ENCODE measurements at regions not wholly inside any gene's neighbourhood (a gene's known extent, or its start where the extent isn't known, plus 50 kb on each side); places are given as distances from the start of the nearest gene placed in this dataset.

GRCh38 chr5:117201001-117201400 lies 626.4 kb upstream of the SEMA6A start:
- TF ChIP-seq EHMT2 (IDR thresholded peaks at IDR 0.05; ENCODE audit: low read depth): no peak
- TF ChIP-seq SREBF2 (IDR thresholded peaks at IDR 0.05): no peak
- no peak for TF ChIP-seq RFX5 (IDR thresholded peaks at IDR 0.05)
- TF ChIP-seq KDM1A (IDR thresholded peaks at IDR 0.05; ENCODE audit: low read depth): no peak
- no peak for TF ChIP-seq ZNF302 (CRISPR knock-in tag; IDR thresholded peaks at IDR 0.05)
- no peak for TF ChIP-seq RNF2 (IDR thresholded peaks at IDR 0.05; ENCODE audit: borderline replicate concordance, low read depth)
- no peak for TF ChIP-seq NR3C1 (IDR thresholded peaks at IDR 0.05)
- TF ChIP-seq JUNB (IDR thresholded peaks at IDR 0.05): no peak
- no peak for TF ChIP-seq GATA3 (IDR thresholded peaks at IDR 0.05; ENCODE audit: borderline replicate concordance)
- no peak for TF ChIP-seq BHLHE40 (IDR thresholded peaks at IDR 0.05; ENCODE audit: low read depth, low read length)
- H3K4me3 ChIP-seq: no peak overlapping the region
- CTCF ChIA-PET: no interaction called here
- DNase-seq (ENCODE audit: low read depth in 1 of 2, low spot score in 1 of 2): no peak
- FAIRE-seq: no peak
- H3K4me2 ChIP-seq: no peak overlapping the region
- no peak for ATAC-seq
- 0% methylated on average over 1 of the region's 1 CpG for WGBS (ENCODE audit: missing lambda C conversion rate)
- H3K27ac ChIP-seq: no peak overlapping the region
- no peaks in the 10 kb centered on the region for H3K9me3 ChIP-seq
- no peaks in the 10 kb centered on the region for H3K4me1 ChIP-seq
- POLR2A ChIA-PET: no interaction called here

DNA sequence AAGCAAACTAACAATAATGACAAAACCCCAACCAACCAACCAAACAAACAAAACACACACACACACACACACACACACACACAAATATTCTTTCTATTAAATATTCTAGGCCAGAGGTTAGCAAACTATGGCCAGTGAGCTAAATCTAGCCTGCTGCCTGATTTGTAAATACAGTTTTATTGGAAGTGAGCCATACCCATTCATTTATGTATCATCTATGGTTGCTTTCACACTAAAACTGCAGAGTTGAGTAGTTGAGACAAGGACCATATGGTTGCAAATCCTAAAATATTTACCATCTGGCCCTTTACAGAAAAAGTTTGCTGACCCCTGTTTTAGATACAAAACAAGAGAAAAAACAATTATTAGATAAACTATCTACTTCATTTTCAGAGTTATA lies 620.5 kb upstream of the SEMA6A start:
- no peak for DNase-seq (ENCODE audit: low read depth in 1 of 2, low spot score in 1 of 2)
- CTCF ChIA-PET: no interaction called here

GRCh38 chr5:117191251-117191650 lies 616.6 kb upstream of the SEMA6A start:
- Histone ChIP-seq H3K9me3 (no peaks in the 10 kb centered on the region), H3K4me3 (no peak overlapping the region), H3K4me1 (no peaks in the 10 kb centered on the region), H3K4me2 (no peak overlapping the region), H3K27ac (no peak overlapping the region)
- no peak for ATAC-seq
- no peak for TF ChIP-seq FOSL2 (IDR thresholded peaks at IDR 0.05)
- no peak for TF ChIP-seq FOSL2 (CRISPR knock-in tag; IDR thresholded peaks at IDR 0.05)
- TF ChIP-seq NPAS2 (CRISPR knock-in tag; IDR thresholded peaks at IDR 0.05; ENCODE audit: borderline replicate concordance): no peak
- TF ChIP-seq EHMT2 (IDR thresholded peaks at IDR 0.05; ENCODE audit: low read depth): no peak
- TF ChIP-seq ESRRA (IDR thresholded peaks at IDR 0.05; ENCODE audit: borderline replicate concordance, low read length): no peak
- FAIRE-seq: no peak
- ChIA-PET POLR2A (no interaction called here), CTCF (no interaction called here)
- no peak for DNase-seq (ENCODE audit: low read depth in 1 of 2, low spot score in 1 of 2)
- WGBS (ENCODE audit: missing lambda C conversion rate): 1% methylated on average over 2 of the region's 2 CpGs

More for the DNA sequence above, 620.5 kb upstream of the SEMA6A start:
- Histone ChIP-seq H3K4me2 (no peak overlapping the region), H3K4me3 (no peak overlapping the region), H3K9me3 (no peaks in the 10 kb centered on the region), H3K4me1 (no peaks in the 10 kb centered on the region), H3K27ac (no peak overlapping the region)
- FAIRE-seq (no peak), ATAC-seq (no peak)
- POLR2A ChIA-PET: no interaction called here
- TF ChIP-seq NFE2L2 (conservative IDR thresholded peaks at IDR 0.05; ENCODE audit: low read length): no peak
- TF ChIP-seq RFX5 (IDR thresholded peaks at IDR 0.05): no peak
- no peak for TF ChIP-seq PHF8 (IDR thresholded peaks at IDR 0.05; ENCODE audit: borderline replicate concordance, low read depth)
- TF ChIP-seq SREBF2 (IDR thresholded peaks at IDR 0.05): no peak
- TF ChIP-seq NR3C1 (IDR thresholded peaks at IDR 0.05): no peak
- TF ChIP-seq ZFP36 (IDR thresholded peaks at IDR 0.05; ENCODE audit: borderline replicate concordance, partially characterized antibody): no peak
- TF ChIP-seq ESRRA (IDR thresholded peaks at IDR 0.05; ENCODE audit: borderline replicate concordance, low read length): no peak
- TF ChIP-seq, protein P1, sequence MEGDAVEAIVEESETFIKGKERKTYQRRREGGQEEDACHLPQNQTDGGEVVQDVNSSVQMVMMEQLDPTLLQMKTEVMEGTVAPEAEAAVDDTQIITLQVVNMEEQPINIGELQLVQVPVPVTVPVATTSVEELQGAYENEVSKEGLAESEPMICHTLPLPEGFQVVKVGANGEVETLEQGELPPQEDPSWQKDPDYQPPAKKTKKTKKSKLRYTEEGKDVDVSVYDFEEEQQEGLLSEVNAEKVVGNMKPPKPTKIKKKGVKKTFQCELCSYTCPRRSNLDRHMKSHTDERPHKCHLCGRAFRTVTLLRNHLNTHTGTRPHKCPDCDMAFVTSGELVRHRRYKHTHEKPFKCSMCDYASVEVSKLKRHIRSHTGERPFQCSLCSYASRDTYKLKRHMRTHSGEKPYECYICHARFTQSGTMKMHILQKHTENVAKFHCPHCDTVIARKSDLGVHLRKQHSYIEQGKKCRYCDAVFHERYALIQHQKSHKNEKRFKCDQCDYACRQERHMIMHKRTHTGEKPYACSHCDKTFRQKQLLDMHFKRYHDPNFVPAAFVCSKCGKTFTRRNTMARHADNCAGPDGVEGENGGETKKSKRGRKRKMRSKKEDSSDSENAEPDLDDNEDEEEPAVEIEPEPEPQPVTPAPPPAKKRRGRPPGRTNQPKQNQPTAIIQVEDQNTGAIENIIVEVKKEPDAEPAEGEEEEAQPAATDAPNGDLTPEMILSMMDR (IDR thresholded peaks at IDR 0.05): no peak
- TF ChIP-seq RNF2 (IDR thresholded peaks at IDR 0.05; ENCODE audit: borderline replicate concordance, low read depth): no peak
- TF ChIP-seq HES2 (IDR thresholded peaks at IDR 0.05): no peak
- no peak for TF ChIP-seq SMC3 (IDR thresholded peaks at IDR 0.05)

DNA sequence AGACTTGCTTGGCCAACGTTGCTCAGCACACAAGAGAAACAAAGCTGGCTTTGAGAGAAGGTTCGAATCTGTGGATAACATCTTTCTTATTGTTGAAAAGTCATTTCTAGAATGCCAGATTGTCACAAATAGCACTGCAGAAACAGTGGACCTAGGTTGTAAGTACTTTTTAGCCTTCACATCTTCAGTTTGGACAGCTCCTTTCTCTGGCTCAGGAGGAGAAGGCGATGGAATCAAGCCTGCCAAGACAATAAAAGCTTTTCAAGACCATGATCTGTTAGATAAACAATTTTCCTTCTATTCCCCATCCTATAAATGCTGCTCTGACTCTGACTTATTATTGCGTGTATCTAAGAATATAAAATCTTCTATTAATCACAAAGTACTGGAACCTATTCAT lies 615.2 kb upstream of the SEMA6A start:
- TF ChIP-seq MAX (IDR thresholded peaks at IDR 0.05) (no peak), CBX2 (IDR thresholded peaks at IDR 0.05; ENCODE audit: borderline replicate concordance, low read depth) (no peak), HDAC2 (IDR thresholded peaks at IDR 0.05) (no peak), NFE2L2 (conservative IDR thresholded peaks at IDR 0.05; ENCODE audit: low read length) (no peak), ESRRA (IDR thresholded peaks at IDR 0.05; ENCODE audit: borderline replicate concordance, low read length) (no peak), CBX8 (IDR thresholded peaks at IDR 0.05) (no peak), MYC (IDR thresholded peaks at IDR 0.05; ENCODE audit: borderline replicate concordance, low read length) (no peak), HEYL (CRISPR knock-in tag; IDR thresholded peaks at IDR 0.05) (no peak), FOSB (CRISPR knock-in tag; IDR thresholded peaks at IDR 0.05) (no peak), TP53 (CRISPR knock-in tag; IDR thresholded peaks at IDR 0.05) (no peak)
- Histone ChIP-seq H3K27ac (no peak overlapping the region), H3K4me1 (no peaks in the 10 kb centered on the region), H3K9me3 (no peaks in the 10 kb centered on the region), H3K4me2 (no peak overlapping the region), H3K4me3 (no peak overlapping the region)
- ATAC-seq (no peak), DNase-seq (ENCODE audit: low read depth in 1 of 2, low spot score in 1 of 2) (no peak), FAIRE-seq (no peak)
- WGBS (ENCODE audit: missing lambda C conversion rate): 6% methylated on average over 4 of the region's 4 CpGs
- ChIA-PET CTCF (no interaction called here), POLR2A (no interaction called here)
